ENCODE measurements at regions not wholly inside any gene's neighbourhood (a gene's known extent, or its start where the extent isn't known, plus 50 kb on each side); places are given as distances from the start of the nearest gene placed in this dataset.

- no peak for TF ChIP-seq ZBTB7A (tag by site-specific recombination; IDR thresholded peaks at IDR 0.05; ENCODE audit: low read depth)
- no peak for TF ChIP-seq ZNF416 (tag by site-specific recombination; IDR thresholded peaks at IDR 0.05)
- TF ChIP-seq ZBTB21 (tag by site-specific recombination; IDR thresholded peaks at IDR 0.05): no peak
- TF ChIP-seq ZNF157 (tag by site-specific recombination; IDR thresholded peaks at IDR 0.05): no peak
- TF ChIP-seq ZNF529 (tag by site-specific recombination; IDR thresholded peaks at IDR 0.05; ENCODE audit: insufficient replicate concordance): no peak
- TF ChIP-seq CTCF (tag by site-specific recombination; IDR thresholded peaks at IDR 0.05): no peak
- no peak for TF ChIP-seq TRIM28 (IDR thresholded peaks at IDR 0.05; ENCODE audit: borderline replicate concordance, low read length)
- TF ChIP-seq YY1 (tag by site-specific recombination; IDR thresholded peaks at IDR 0.05): no peak
These were observed 565.7 kb upstream of the FTMT start for GRCh38 chr5:121285801-121286521.
